ENCODE measurements at regions not wholly inside any gene's neighbourhood (a gene's known extent, or its start where the extent isn't known, plus 50 kb on each side); places are given as distances from the start of the nearest gene placed in this dataset.
"Not testable (repeated sequence)": the region's sequence is repeated elsewhere in the genome, so short reads cannot be mapped to it uniquely, and the experiment has no call there.

GRCh38 chr10:107971411-107971810 is 806.9 kb upstream of the SORCS1 start:
- ATAC-seq (ENCODE audit: insufficient number of reproducible peaks, low FRiP score, low read depth) (no peak), DNase-seq (ENCODE audit: low spot score) (no peak)
- no peaks in the 10 kb centered on the region for H3K9me3 ChIP-seq
- no peaks in the 10 kb centered on the region for H3K27me3 ChIP-seq (replicated peaks; ENCODE audit: insufficient read depth)
- no peak overlapping the region for H3K4me3 ChIP-seq
- H3K4me1 ChIP-seq (ENCODE audit: control insufficient read depth in 1 of 2, low read depth in 2 of 2) = no peaks in the 10 kb centered on the region
- H3K27ac ChIP-seq = no peak overlapping the region
- TF ChIP-seq, protein P1, sequence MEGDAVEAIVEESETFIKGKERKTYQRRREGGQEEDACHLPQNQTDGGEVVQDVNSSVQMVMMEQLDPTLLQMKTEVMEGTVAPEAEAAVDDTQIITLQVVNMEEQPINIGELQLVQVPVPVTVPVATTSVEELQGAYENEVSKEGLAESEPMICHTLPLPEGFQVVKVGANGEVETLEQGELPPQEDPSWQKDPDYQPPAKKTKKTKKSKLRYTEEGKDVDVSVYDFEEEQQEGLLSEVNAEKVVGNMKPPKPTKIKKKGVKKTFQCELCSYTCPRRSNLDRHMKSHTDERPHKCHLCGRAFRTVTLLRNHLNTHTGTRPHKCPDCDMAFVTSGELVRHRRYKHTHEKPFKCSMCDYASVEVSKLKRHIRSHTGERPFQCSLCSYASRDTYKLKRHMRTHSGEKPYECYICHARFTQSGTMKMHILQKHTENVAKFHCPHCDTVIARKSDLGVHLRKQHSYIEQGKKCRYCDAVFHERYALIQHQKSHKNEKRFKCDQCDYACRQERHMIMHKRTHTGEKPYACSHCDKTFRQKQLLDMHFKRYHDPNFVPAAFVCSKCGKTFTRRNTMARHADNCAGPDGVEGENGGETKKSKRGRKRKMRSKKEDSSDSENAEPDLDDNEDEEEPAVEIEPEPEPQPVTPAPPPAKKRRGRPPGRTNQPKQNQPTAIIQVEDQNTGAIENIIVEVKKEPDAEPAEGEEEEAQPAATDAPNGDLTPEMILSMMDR (IDR thresholded peaks at IDR 0.05) = no peak
- H3K36me3 ChIP-seq = no peaks in the 10 kb centered on the region

DNA sequence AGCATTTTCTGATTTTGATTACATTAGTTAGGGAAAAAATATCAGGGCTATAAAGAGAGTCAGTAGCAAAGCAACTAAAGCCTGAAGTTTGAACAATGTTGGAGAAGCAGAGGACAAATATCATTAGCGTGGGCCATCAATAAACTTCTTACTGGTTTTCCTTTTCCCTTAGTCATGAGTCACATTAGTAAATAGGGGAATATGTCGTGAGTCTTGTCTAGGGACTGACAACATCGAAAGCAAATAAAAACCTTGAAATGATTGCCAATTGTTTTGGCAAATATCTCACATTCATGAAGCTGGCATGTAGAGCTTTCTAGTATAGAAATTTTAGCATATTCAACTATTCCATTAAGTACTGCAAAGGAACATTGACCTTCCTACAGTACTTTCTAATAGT is 806.0 kb upstream of the SORCS1 start:
- H3K4me1 ChIP-seq (ENCODE audit: control insufficient read depth in 1 of 2, low read depth in 2 of 2) = no peaks in the 10 kb centered on the region

DNA sequence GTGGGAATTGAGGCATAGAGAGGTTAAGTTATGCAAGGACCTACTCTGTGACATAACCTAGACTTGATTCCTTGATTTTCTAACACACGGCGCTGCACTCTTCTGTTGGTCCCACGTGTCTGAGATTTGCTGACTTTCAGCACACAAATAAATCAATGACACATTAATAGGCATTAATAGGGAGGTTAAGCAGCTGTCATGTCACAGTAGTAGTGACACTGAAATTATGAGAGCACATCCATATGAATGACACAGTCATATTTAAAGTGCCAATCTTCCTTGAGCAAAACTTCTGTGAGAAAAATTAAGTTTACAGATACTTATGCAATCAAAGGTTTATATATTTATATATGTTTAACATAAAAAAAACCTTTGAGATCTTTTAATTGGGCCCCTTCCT is 805.4 kb upstream of the SORCS1 start:
- TF ChIP-seq, protein P1 (IDR thresholded peaks at IDR 0.05) = no peak
- no peak overlapping the region for H3K4me3 ChIP-seq
- no peaks in the 10 kb centered on the region for H3K36me3 ChIP-seq
- H3K27ac ChIP-seq = no peak overlapping the region
- no peaks in the 10 kb centered on the region for H3K9me3 ChIP-seq
- no peak for ATAC-seq (ENCODE audit: insufficient number of reproducible peaks, low FRiP score, low read depth)
- H3K27me3 ChIP-seq (replicated peaks; ENCODE audit: insufficient read depth) = no peaks in the 10 kb centered on the region
- DNase-seq (ENCODE audit: low spot score) = no peak
- no peaks in the 10 kb centered on the region for H3K4me1 ChIP-seq (ENCODE audit: control insufficient read depth in 1 of 2, low read depth in 2 of 2)

More for the DNA sequence above, 806.0 kb upstream of the SORCS1 start:
- no peaks in the 10 kb centered on the region for H3K27me3 ChIP-seq (replicated peaks; ENCODE audit: insufficient read depth)
- ATAC-seq (ENCODE audit: insufficient number of reproducible peaks, low FRiP score, low read depth) = no peak
- H3K36me3 ChIP-seq = no peaks in the 10 kb centered on the region
- TF ChIP-seq, protein P1 (IDR thresholded peaks at IDR 0.05) = no peak
- H3K9me3 ChIP-seq = no peaks in the 10 kb centered on the region
- no peak overlapping the region for H3K27ac ChIP-seq
- no peak overlapping the region for H3K4me3 ChIP-seq
- DNase-seq (ENCODE audit: low spot score) = no peak

- Histone ChIP-seq H3K4me1 (ENCODE audit: control insufficient read depth in 1 of 2, low read depth in 2 of 2) (no peaks in the 10 kb centered on the region), H3K27me3 (replicated peaks; ENCODE audit: insufficient read depth) (no peaks in the 10 kb centered on the region), H3K4me3 (no peak overlapping the region), H3K27ac (no peak overlapping the region), H3K36me3 (no peaks in the 10 kb centered on the region), H3K9me3 (no peaks in the 10 kb centered on the region)
- DNase-seq (ENCODE audit: low spot score) (no peak), ATAC-seq (ENCODE audit: insufficient number of reproducible peaks, low FRiP score, low read depth) (no peak)
- TF ChIP-seq, protein P1 (IDR thresholded peaks at IDR 0.05) = no peak
Measured at GRCh38 chr10:107966826-107967225, 802.3 kb upstream of the SORCS1 start.

DNA sequence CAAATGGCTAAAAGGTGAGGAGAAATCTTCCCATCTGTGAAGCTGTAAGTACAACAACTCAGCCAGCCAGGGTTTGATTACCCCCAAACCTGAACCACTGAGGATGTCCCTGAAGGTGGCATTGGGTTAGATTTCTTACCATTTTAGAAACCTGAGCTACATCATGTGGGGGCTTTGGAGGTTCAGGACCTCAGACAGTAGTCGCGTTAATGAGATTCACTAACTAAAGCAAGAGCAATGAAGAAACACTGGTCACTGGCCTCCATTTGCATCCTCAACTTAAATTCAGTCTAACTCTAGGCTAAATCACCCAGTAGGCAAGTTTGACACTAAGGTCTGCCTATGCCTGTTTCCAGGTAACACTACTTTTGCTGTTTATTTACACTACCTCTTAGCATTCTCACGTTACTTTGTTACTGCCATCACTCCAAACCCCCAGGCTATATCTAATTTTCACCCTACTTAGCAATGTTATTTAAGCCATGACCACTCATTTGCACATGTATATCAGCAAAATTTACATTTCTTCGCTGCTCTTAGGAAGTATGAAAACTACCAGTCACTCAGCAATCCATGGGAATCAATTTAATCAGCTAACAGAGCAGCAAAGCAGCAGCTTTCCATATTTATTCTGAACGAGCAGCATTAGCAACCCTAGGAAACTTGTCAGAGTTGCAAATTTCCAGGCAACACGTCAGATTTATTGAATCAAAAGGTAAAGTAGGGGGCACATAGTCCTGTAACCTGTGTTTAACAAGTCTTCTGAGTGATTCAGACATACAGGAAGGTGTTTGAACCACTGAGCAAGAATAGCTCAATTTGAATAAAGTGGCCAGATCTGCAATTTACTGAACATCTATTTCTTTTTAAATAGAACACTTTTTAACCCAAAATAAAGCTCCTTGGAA is 788.4 kb upstream of the SORCS1 start:
- no peaks in the 10 kb centered on the region for H3K9me3 ChIP-seq
- no peaks in the 10 kb centered on the region for H3K27me3 ChIP-seq (replicated peaks; ENCODE audit: insufficient read depth)
- DNase-seq (ENCODE audit: low spot score) (no peak), ATAC-seq (ENCODE audit: insufficient number of reproducible peaks, low FRiP score, low read depth) (no peak)
- TF ChIP-seq, protein P1 (IDR thresholded peaks at IDR 0.05) = no peak
- no peak overlapping the region for H3K27ac ChIP-seq
- H3K36me3 ChIP-seq = no peaks in the 10 kb centered on the region
- no peaks in the 10 kb centered on the region for H3K4me1 ChIP-seq (ENCODE audit: control insufficient read depth in 1 of 2, low read depth in 2 of 2)
- H3K4me3 ChIP-seq = no peak overlapping the region

- not testable (repeated sequence) for ATAC-seq (ENCODE audit: insufficient number of reproducible peaks, low FRiP score, low read depth); DNase-seq (ENCODE audit: low spot score)
Measured at GRCh38 chr10:107950411-107951062, 786.0 kb upstream of the SORCS1 start.

More at GRCh38 chr10:107950411-107951062, 786.0 kb upstream of the SORCS1 start:
- not testable (repeated sequence) for H3K27ac ChIP-seq; H3K4me1 ChIP-seq (ENCODE audit: control insufficient read depth in 1 of 2, low read depth in 2 of 2); H3K27me3 ChIP-seq (replicated peaks; ENCODE audit: insufficient read depth); H3K4me3 ChIP-seq; H3K36me3 ChIP-seq; H3K9me3 ChIP-seq
